GM23338 (cell line): ENCODE measurements at regions not wholly inside any gene's neighbourhood (a gene's known extent, or its start where the extent isn't known, plus 50 kb on each side); places are given as distances from the start of the nearest gene placed in this dataset.

Experiments used
- ATAC-seq: fragments of 200-7000 bp; cut with Tn5 transposase; 3 replicates; pipeline ENCODE4 v1.9.1; 2020
- DNase-seq: peaks from one replicate; pipeline ENCODE4 v3.0.0-alpha.2; 2015; ENCODE audit warnings: low spot score
- H2AFZ ChIP-seq: fragments of 200-600 bp; sonication (generic); 2 replicates; pipeline ENCODE4 v1.8.0; 2016; ENCODE audit warnings: antibody characterized with exemption, mild to moderate bottlenecking, moderate library complexity
- H3F3A ChIP-seq: fragments of 200-600 bp; sonication (generic); replicated peaks from 2 replicates; pipeline ENCODE4 v1.8.0; 2017; ENCODE audit warnings: antibody characterized with exemption, mixed run types, low read depth
- H3K27ac ChIP-seq: fragments of 200-600 bp; sonication (generic); 2 replicates; pipeline ENCODE4 v1.6.1; 2016; ENCODE audit warnings: low read depth
- H3K27me3 ChIP-seq: fragments of 200-600 bp; sonication (generic); 2 replicates; pipeline ENCODE4 v1.8.0; 2016; ENCODE audit warnings: mild to moderate bottlenecking, mixed run types, moderate library complexity; ENCODE audit not compliant: insufficient read depth
- H3K36me3 ChIP-seq: fragments of 200-600 bp; sonication (generic); 2 replicates; pipeline ENCODE4 v1.8.0; 2016; ENCODE audit warnings: mild to moderate bottlenecking; ENCODE audit not compliant: insufficient read depth
- H3K4me1 ChIP-seq: fragments of 200-600 bp; sonication (generic); 2 replicates; pipeline ENCODE4 v1.8.0; 2016; ENCODE audit warnings: mild to moderate bottlenecking, moderate library complexity; ENCODE audit not compliant: insufficient read depth
- H3K4me2 ChIP-seq: fragments of 200-600 bp; sonication (generic); 2 replicates; pipeline ENCODE4 v1.7.1; 2017; ENCODE audit warnings: mixed run types
- H3K4me3 ChIP-seq: fragments of 200-600 bp; sonication (generic); 2 replicates; pipeline ENCODE4 v1.6.1; 2016; ENCODE audit warnings: mixed run types
- H3K79me2 ChIP-seq: fragments of 200-600 bp; sonication (generic); replicated peaks from 2 replicates; pipeline ENCODE4 v1.8.0; 2017; ENCODE audit warnings: mild to moderate bottlenecking; ENCODE audit not compliant: insufficient read depth
- H3K9me2 ChIP-seq: fragments of 200-600 bp; sonication (generic); 2 replicates; pipeline ENCODE4 v1.8.0; 2017; ENCODE audit not compliant: insufficient read depth
- H4K20me1 ChIP-seq: fragments of 200-600 bp; sonication (generic); replicated peaks from 2 replicates; pipeline ENCODE4 v1.8.0; 2017; ENCODE audit warnings: mild to moderate bottlenecking; ENCODE audit not compliant: insufficient read depth
- H3K27ac Mint-ChIP-seq: 2 replicates; pipeline ENCODE4 v1.8.0; 2020; ENCODE audit warnings: inconsistent platforms, mild to moderate bottlenecking, moderate library complexity, mixed read lengths
- H3K27me3 Mint-ChIP-seq: 3 replicates; pipeline ENCODE4 v1.8.0; 2022; ENCODE audit warnings: low read depth, mild to moderate bottlenecking, moderate library complexity, mixed read lengths, inconsistent platforms; ENCODE audit not compliant: insufficient read depth, poor library complexity
- H3K36me3 Mint-ChIP-seq: 3 replicates; pipeline ENCODE4 v1.8.0; 2021; ENCODE audit warnings: low read depth, mild to moderate bottlenecking, inconsistent platforms, moderate library complexity, mixed read lengths
- H3K4me1 Mint-ChIP-seq: 3 replicates; pipeline ENCODE4 v1.8.0; 2020; ENCODE audit warnings: mild to moderate bottlenecking, inconsistent platforms, mixed read lengths
- H3K4me3 Mint-ChIP-seq: 3 replicates; pipeline ENCODE4 v1.8.0; 2021; ENCODE audit warnings: moderate library complexity, mild to moderate bottlenecking, inconsistent platforms, mixed read lengths
- H3K9me3 Mint-ChIP-seq: 3 replicates; pipeline ENCODE4 v1.8.0; 2020; ENCODE audit warnings: moderate library complexity, mild to moderate bottlenecking, inconsistent platforms, mixed read lengths
- CREB1 ChIP-seq: fragments of 250-450 bp; sonication (Bioruptor Pico); IDR thresholded peaks from 2 replicates; pipeline ENCODE4 v1.5.0; 2020; ENCODE audit warnings: low read depth, mild to moderate bottlenecking, moderate library complexity
- EZH2 ChIP-seq: fragments of 200-600 bp; sonication (generic); IDR thresholded peaks from one replicate; pipeline ENCODE4 v1.8.0; 2017; ENCODE audit warnings: antibody characterized with exemption, mild to moderate bottlenecking, low read depth; ENCODE audit not compliant: unreplicated experiment
- EZH2phosphoT487 ChIP-seq: fragments of 200-600 bp; sonication (generic); IDR thresholded peaks from one replicate; pipeline ENCODE4 v1.8.1; 2018; ENCODE audit warnings: antibody characterized with exemption; ENCODE audit not compliant: unreplicated experiment
- JUNB ChIP-seq: IDR thresholded peaks from one replicate; pipeline ENCODE4 v1.6.1; 2016; ENCODE audit warnings: antibody characterized with exemption; ENCODE audit not compliant: unreplicated experiment
- NANOG ChIP-seq: IDR thresholded peaks from 2 replicates; pipeline ENCODE4 v1.6.1; 2016; ENCODE audit warnings: antibody characterized with exemption, borderline replicate concordance
- POLR2AphosphoS5 ChIP-seq: IDR thresholded peaks from 2 replicates; pipeline ENCODE4 v1.6.1; 2016; ENCODE audit warnings: antibody characterized with exemption, low read depth
- STAT1 ChIP-seq: IDR thresholded peaks from one replicate; pipeline ENCODE4 v1.6.1; 2016; ENCODE audit warnings: antibody characterized with exemption; ENCODE audit not compliant: unreplicated experiment
- ZNF114 ChIP-seq: fragments of 250-450 bp; sonication (Bioruptor Pico); IDR thresholded peaks from 2 replicates; pipeline ENCODE4 v1.5.0; 2020; ENCODE audit warnings: mild to moderate bottlenecking, moderate library complexity
- ZNF331 ChIP-seq: fragments of 250-450 bp; sonication (Bioruptor Pico); IDR thresholded peaks from 2 replicates; pipeline ENCODE4 v1.5.0; 2020; ENCODE audit warnings: low read depth, mild to moderate bottlenecking, moderate library complexity
- TF ChIP-seq, protein P1 (sequence below), 2 experiments: fragments of 200-600 bp in 1 of 2; sonication (generic) in 1 of 2; conservative IDR thresholded peaks; 2 replicates each; pipeline versions ENCODE4 v1.5.1 to v1.6.1; 2016 to 2017; ENCODE audit warnings: antibody characterized with exemption in 2 of 2, low read depth in 2 of 2, mild to moderate bottlenecking in 2 of 2, moderate library complexity in 1 of 2
- TF ChIP-seq, protein P2 (sequence below): fragments of 250-450 bp; sonication (Bioruptor Pico); IDR thresholded peaks from 2 replicates; pipeline ENCODE4 v1.5.0; 2020; ENCODE audit warnings: mild to moderate bottlenecking, moderate library complexity
- TF ChIP-seq, protein P3 (sequence below): IDR thresholded peaks from one replicate; pipeline ENCODE4 v1.6.1; 2018; ENCODE audit warnings: antibody characterized with exemption; ENCODE audit not compliant: unreplicated experiment
- TF ChIP-seq, protein P4 (sequence below): IDR thresholded peaks from 2 replicates; pipeline ENCODE4 v1.6.1; 2016; ENCODE audit warnings: antibody characterized with exemption

DNA sequence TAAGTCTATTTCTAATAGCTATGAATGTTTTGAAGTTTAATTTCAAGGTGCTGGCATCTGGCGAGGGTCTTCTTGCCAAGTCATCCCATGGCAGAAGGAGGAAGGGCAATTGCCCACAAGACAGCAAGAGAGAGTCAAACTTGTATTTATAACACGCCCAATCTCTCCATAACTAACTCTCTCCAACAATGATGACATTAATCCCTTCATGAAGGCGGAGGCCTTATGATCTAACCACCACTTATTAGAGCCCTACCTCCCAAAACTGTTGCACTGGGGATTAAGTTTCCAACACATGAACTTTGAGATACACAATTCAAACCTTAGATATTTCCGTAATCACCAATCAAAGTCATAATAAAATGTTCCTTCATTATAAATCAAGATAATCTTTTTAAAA is 406.9 kb downstream of the CNTN6 start:
- H3K4me3 Mint-ChIP-seq, result no peak overlapping the region
- Histone ChIP-seq H2AFZ (no peak overlapping the region), H3K27me3 (no peaks in the 10 kb centered on the region), H3K27ac (no peak overlapping the region), H3K36me3 (no peaks in the 10 kb centered on the region), H4K20me1 (no peaks in the 10 kb centered on the region), H3K4me1 (peaks cover 23% of the 10 kb centered on the region), H3K4me2 (no peak overlapping the region), H3F3A (no peaks in the 10 kb centered on the region), H3K79me2 (no peaks in the 10 kb centered on the region), H3K9me2 (no peaks in the 10 kb centered on the region), H3K4me3 (no peak overlapping the region)
- no peak overlapping the region for H3K27ac Mint-ChIP-seq
- H3K4me1 Mint-ChIP-seq, result no peaks in the 10 kb centered on the region
- ATAC-seq (no peak), DNase-seq (no peak)
- peaks cover 87% of the 10 kb centered on the region for H3K9me3 Mint-ChIP-seq
- no peaks in the 10 kb centered on the region for H3K27me3 Mint-ChIP-seq
- H3K36me3 Mint-ChIP-seq, result peaks cover 18% of the 10 kb centered on the region
- TF ChIP-seq EZH2phosphoT487 (no peak), STAT1 (no peak), POLR2AphosphoS5 (no peak), EZH2 (no peak), NANOG (no peak), ZNF114 (CRISPR knock-in tag) (no peak), CREB1 (CRISPR knock-in tag) (no peak), JUNB (no peak), ZNF331 (no peak)
- TF ChIP-seq, protein P1, sequence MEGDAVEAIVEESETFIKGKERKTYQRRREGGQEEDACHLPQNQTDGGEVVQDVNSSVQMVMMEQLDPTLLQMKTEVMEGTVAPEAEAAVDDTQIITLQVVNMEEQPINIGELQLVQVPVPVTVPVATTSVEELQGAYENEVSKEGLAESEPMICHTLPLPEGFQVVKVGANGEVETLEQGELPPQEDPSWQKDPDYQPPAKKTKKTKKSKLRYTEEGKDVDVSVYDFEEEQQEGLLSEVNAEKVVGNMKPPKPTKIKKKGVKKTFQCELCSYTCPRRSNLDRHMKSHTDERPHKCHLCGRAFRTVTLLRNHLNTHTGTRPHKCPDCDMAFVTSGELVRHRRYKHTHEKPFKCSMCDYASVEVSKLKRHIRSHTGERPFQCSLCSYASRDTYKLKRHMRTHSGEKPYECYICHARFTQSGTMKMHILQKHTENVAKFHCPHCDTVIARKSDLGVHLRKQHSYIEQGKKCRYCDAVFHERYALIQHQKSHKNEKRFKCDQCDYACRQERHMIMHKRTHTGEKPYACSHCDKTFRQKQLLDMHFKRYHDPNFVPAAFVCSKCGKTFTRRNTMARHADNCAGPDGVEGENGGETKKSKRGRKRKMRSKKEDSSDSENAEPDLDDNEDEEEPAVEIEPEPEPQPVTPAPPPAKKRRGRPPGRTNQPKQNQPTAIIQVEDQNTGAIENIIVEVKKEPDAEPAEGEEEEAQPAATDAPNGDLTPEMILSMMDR (conservative IDR thresholded peaks at IDR 0.05; ENCODE audit: low read depth in 2 of 2), result no peak
- TF ChIP-seq, protein P2, sequence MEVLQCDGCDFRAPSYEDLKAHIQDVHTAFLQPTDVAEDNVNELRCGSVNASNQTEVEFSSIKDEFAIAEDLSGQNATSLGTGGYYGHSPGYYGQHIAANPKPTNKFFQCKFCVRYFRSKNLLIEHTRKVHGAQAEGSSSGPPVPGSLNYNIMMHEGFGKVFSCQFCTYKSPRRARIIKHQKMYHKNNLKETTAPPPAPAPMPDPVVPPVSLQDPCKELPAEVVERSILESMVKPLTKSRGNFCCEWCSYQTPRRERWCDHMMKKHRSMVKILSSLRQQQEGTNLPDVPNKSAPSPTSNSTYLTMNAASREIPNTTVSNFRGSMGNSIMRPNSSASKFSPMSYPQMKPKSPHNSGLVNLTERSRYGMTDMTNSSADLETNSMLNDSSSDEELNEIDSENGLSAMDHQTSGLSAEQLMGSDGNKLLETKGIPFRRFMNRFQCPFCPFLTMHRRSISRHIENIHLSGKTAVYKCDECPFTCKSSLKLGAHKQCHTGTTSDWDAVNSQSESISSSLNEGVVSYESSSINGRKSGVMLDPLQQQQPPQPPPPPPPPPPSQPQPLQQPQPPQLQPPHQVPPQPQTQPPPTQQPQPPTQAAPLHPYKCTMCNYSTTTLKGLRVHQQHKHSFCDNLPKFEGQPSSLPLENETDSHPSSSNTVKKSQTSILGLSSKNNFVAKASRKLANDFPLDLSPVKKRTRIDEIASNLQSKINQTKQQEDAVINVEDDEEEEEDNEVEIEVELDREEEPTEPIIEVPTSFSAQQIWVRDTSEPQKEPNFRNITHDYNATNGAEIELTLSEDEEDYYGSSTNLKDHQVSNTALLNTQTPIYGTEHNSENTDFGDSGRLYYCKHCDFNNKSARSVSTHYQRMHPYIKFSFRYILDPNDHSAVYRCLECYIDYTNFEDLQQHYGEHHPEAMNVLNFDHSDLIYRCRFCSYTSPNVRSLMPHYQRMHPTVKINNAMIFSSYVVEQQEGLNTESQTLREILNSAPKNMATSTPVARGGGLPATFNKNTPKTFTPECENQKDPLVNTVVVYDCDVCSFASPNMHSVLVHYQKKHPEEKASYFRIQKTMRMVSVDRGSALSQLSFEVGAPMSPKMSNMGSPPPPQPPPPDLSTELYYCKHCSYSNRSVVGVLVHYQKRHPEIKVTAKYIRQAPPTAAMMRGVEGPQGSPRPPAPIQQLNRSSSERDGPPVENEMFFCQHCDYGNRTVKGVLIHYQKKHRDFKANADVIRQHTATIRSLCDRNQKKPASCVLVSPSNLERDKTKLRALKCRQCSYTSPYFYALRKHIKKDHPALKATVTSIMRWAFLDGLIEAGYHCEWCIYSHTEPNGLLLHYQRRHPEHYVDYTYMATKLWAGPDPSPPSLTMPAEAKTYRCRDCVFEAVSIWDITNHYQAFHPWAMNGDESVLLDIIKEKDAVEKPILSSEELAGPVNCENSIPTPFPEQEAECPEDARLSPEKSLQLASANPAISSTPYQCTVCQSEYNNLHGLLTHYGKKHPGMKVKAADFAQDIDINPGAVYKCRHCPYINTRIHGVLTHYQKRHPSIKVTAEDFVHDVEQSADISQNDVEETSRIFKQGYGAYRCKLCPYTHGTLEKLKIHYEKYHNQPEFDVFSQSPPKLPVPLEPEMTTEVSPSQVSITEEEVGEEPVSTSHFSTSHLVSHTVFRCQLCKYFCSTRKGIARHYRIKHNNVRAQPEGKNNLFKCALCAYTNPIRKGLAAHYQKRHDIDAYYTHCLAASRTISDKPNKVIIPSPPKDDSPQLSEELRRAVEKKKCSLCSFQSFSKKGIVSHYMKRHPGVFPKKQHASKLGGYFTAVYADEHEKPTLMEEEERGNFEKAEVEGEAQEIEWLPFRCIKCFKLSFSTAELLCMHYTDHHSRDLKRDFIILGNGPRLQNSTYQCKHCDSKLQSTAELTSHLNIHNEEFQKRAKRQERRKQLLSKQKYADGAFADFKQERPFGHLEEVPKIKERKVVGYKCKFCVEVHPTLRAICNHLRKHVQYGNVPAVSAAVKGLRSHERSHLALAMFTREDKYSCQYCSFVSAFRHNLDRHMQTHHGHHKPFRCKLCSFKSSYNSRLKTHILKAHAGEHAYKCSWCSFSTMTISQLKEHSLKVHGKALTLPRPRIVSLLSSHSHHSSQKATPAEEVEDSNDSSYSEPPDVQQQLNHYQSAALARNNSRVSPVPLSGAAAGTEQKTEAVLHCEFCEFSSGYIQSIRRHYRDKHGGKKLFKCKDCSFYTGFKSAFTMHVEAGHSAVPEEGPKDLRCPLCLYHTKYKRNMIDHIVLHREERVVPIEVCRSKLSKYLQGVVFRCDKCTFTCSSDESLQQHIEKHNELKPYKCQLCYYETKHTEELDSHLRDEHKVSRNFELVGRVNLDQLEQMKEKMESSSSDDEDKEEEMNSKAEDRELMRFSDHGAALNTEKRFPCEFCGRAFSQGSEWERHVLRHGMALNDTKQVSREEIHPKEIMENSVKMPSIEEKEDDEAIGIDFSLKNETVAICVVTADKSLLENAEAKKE (CRISPR knock-in tag), result no peak
- TF ChIP-seq, protein P3, sequence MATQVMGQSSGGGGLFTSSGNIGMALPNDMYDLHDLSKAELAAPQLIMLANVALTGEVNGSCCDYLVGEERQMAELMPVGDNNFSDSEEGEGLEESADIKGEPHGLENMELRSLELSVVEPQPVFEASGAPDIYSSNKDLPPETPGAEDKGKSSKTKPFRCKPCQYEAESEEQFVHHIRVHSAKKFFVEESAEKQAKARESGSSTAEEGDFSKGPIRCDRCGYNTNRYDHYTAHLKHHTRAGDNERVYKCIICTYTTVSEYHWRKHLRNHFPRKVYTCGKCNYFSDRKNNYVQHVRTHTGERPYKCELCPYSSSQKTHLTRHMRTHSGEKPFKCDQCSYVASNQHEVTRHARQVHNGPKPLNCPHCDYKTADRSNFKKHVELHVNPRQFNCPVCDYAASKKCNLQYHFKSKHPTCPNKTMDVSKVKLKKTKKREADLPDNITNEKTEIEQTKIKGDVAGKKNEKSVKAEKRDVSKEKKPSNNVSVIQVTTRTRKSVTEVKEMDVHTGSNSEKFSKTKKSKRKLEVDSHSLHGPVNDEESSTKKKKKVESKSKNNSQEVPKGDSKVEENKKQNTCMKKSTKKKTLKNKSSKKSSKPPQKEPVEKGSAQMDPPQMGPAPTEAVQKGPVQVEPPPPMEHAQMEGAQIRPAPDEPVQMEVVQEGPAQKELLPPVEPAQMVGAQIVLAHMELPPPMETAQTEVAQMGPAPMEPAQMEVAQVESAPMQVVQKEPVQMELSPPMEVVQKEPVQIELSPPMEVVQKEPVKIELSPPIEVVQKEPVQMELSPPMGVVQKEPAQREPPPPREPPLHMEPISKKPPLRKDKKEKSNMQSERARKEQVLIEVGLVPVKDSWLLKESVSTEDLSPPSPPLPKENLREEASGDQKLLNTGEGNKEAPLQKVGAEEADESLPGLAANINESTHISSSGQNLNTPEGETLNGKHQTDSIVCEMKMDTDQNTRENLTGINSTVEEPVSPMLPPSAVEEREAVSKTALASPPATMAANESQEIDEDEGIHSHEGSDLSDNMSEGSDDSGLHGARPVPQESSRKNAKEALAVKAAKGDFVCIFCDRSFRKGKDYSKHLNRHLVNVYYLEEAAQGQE, result no peak
- TF ChIP-seq, protein P4, sequence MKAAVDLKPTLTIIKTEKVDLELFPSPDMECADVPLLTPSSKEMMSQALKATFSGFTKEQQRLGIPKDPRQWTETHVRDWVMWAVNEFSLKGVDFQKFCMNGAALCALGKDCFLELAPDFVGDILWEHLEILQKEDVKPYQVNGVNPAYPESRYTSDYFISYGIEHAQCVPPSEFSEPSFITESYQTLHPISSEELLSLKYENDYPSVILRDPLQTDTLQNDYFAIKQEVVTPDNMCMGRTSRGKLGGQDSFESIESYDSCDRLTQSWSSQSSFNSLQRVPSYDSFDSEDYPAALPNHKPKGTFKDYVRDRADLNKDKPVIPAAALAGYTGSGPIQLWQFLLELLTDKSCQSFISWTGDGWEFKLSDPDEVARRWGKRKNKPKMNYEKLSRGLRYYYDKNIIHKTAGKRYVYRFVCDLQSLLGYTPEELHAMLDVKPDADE, result no peak
